ENCODE measurements at regions not wholly inside any gene's neighbourhood (a gene's known extent, or its start where the extent isn't known, plus 50 kb on each side); places are given as distances from the start of the nearest gene placed in this dataset.
A peak's percentile ranks its signal among the peaks of the same experiment; 100 is the strongest.

DNA sequence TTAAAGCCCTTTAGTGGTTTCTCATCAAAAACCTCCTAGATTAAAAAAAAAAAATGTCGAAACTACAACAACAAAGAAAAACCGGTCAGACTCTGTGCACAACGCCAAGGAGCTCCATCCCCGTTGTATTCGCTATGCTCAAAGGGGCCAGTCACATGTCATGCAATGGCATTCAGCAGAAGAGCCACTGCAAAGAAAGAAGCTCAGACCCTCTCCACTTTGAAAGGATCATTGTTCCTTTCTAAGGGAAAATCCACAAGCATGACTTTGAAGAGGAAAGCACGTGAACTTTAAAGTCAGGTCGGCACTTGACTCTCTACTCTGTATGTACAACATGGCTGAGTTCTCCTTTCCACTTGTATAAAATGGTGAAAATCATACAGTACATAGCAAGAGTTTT lies 655.6 kb downstream of the ETS1 start:
- no peak for DNase-seq

DNA sequence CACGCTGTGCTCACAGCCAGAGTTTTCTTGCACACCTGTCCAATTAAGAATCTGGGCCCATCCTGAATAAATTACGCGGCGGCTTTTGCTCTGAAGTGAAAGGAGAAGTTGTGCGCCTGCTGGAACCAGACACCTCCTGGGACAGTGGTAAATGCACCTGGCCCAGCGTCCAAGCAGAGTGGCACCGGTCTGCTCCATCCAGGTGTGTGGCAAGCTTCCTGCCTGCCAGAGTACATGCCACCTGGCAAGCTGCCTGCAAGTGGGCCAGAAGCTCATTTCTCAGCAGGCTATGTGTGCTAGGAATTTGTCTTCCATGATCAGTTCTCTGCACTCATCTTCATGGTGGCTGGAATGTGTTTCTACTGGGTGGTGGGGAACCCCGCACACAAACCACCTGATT lies 660.6 kb downstream of the ETS1 start:
- DNase-seq, result no peak

DNA sequence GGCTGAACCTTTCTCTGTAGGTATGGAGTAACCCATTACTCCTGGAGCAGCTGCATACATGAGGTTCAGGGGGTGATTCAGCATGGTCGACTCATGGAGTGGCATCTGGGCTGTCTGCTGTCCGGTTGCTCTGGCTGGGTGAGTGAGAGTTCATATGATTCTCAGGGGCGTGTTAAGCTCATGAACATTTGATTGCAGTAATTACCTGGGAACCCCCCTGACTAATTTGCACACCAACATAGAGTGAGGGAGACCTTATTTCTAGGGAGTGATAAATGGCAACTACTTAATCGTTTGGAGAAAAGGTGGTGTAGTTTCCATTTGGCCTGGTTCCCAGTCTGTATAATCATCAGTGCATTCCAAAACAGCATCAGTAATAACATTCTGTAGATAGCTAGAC lies 661.9 kb downstream of the ETS1 start:
- no peak for DNase-seq

DNA sequence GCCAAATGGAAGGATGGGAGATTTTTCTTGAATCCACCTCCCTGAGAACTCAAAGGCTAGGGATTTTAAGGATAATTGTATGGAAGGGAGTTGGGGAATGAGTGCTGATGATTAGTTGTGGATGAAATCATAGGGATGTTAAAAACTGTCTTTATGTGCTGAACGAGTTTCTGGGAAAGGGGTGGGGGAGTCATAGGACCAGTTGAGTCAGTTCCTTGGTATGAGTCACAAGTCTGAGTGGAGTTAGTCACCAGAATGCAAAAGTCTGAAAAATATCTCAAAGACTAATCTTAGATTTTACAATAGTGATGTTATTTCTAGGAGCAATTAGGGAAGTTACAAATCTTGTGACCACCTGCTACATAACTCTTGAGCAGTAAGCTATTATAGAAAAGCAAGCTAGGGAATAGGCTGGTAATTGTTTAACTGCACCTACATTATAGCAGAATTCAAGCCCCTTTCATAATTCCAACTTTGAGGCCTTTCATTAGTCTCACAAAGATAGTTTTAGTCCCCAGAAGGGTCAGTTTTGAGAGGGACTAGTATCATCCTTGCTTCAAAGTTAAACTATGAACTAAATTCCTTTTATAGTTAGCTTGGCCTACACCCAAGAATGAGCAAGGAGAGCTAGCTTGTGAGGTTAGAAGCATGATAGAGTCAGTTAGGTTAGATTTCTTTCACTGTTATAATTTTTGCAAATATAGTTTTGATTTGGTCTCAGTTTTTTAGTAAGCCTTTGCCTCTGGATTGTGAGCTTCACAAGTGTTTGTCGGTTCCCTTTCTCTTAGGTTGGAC lies 668.0 kb downstream of the ETS1 start:
- peak; percentile 16 to 21 for DNase-seq

DNA sequence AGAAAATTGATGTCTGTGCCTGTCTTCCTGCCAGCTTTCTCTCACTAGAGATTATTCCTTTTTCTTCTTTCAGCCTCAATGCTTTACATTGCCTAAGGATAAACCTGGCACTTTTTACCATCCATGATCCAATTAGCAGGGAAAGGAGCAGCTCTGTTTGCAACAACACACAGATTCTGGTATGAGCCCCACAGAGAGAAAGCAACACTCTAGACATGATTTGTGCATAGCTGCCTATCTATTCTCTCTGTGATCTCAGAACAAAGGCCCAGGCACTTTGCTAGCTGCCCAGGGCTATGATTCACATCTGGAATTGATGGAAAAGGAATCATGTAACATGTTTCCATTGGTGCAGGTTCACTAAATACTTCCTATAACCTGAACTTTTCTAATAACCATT lies 685.0 kb downstream of the ETS1 start:
- DNase-seq, result no peak

DNA sequence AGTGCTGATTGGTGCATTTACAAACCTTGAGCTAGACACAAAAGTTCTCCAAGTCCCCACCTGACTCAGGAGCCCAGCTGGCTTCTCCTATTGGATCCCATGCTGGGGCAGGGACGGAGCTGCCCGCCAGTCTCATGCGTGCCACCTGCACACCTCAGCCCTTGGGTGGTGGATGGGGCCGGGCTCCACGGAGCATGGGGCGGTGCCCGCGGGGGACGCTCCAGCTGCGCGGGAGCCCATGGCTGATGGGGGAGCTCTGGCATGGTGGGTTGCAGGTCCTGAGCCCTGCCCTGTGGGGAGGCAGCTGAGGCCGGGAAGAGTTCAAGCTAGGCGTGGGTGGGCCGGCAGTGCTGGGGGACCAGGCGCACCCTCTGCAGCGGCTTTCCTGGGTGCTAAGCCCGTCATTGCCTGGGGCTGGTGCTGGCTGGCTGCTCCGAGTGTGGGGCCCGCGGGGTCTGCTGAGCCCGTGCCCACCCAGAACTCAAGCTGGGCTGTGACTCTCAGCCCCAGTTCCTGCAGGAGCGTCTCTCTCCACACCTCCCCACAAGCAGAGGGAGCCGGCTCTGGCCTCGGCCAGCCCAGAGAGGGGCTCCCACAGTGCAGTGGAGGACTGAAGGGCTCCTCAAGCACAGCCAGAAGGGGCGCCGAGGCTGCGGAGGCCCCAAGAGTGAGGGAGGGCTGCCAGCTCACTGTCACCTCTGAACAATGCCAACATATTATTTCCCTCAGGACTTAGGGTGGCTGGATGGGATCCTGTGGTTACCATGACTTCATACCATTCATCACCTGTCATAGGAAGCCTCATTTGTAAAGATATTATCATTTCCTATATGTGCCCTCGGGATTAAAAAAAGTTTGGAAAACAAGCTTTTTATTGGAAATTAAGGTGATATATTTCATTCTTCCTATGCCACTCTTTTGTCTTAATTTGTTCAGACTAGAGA lies 688.7 kb downstream of the ETS1 start:
- DNase-seq, result no peak

DNA sequence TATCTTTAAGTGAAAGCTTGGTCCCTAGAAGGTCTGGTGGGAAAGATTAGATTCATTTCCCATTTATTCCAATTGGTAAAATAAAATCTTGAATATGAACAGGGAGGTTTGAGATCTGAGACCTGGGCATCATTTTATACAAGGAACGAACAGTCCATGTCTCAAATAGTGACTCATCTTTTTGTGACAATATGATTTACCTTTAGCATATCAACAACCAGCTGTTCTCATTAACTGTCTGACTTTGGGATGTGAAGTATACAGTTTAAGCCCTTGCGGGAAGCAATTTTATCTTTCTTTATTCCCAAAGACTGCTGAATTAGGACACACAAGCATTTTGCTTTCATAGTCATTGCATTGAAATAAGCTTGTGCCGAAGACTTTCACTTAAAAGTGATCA lies 691.6 kb downstream of the ETS1 start:
- no peak for DNase-seq

DNA sequence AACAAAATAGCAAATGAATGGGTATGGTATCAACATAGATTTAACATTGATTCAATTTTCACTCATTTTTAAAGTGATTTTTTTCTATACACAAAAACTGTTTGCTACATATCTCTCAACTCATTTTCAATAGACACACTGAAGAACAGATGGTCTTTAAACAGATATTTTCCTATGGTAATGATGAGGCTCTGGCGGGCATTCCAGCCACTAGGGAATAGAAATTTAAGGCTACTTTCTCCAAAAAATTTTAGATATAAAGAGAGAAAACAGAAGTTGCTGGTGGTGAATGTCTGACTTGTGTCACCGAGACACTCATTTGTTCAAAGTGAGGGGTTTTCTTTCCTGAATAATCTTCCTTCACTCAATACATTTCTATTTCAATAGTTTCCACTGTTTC lies 693.0 kb downstream of the ETS1 start:
- DNase-seq, result no peak

DNA sequence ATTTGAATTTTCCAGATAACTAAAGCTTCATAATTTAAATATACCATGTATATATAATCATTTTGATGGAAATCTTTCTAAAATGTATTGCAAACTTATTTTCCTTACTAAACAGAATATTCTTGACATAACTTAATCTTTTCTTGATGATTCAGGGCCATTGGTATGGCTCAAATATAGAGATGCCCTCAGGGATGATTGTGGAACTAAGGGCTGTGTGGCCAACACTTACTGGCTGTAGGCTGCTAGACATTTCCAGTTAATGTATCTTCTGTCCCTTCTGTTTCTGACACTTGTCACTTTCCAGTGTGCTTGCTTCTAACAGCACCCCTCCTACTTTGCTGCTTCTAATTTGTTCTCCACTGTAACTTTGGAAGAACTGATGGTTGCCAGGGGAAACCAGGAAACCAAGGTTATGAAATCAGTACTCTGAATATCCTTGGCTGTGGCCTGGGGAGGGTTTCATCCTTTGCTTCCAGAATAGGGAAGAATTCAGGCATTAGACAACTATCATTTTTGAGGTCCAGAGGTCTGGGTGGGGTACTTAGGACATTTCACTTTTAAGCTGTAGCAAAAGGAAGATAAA lies 697.2 kb downstream of the ETS1 start:
- no peak for DNase-seq

DNA sequence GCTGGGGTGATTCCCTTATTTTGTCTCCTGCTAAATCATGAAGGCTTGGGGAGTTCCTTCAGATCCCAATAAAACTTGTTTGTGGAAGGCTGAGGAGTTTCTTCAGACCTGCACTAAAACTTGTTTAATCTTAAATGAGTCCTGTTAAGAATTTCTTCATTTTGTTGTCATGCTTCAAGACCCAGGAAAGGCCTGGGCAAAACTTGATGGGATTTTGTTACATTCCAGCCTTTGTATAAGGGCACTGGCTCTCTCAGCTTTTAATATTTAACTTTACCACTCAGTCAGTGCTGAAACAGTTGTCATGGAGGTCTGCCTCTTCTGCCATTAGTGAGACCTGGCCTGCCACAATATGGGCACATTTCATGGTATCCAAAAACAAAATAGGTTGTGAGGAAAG lies 699.0 kb downstream of the ETS1 start:
- DNase-seq, result no peak

DNA sequence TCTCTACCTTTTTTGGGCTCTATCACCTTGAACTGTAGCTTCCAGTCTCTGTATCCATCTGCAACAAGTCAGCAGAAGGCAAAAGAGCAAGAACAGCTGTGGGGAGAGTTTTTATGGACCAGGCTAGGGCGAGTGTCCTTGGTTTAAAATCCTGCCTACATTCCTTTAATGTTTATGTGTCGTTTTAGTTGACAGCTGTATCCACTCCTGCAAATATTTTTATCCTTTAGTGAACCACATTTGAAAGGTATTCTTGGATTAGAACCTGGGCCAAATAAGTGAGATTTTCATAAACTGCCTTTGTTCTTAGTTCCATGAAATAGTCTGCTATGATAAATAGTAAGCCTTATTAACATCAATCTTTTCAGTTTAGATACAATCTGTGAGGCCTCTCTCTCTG lies 712.2 kb downstream of the ETS1 start:
- DNase-seq, result no peak

DNA sequence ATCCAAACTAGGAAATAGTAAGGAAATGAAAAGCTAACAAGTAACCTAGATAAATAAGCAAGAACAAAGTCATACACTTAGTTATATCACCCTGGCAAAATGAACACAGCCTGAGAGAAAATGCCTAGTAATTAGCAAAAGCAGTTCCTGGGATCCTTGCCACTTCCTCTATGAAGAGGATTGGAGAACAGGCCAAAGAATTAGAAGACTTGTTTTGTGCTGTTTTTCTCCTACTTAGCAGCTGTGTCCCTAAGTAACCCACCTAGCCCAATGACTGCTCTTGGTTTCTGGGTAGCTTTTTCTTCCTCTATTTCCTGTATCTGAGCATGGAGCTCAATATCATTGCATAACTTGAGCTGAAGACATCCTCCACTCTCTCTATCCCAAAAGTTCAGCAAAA lies 713.9 kb downstream of the ETS1 start:
- no peak for DNase-seq

DNA sequence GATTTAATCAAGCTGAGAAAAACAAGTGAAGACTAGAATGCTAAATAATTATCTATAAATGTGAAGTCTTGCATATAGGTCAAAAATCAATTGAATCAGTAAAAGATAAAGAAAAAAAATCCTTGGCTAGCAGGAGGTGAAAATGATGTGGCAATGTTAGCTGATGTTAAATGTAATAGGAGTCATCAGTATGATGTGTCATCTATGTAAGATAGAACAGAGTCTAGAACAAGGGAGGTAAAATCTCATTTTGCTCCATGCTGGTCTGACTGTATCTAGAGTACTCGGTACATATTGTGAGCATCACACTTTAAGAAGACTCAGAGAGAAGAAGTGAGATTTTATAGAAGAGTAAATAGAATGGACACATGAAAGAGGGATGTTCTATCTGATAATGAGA lies 721.2 kb downstream of the ETS1 start:
- DNase-seq, result no peak

DNA sequence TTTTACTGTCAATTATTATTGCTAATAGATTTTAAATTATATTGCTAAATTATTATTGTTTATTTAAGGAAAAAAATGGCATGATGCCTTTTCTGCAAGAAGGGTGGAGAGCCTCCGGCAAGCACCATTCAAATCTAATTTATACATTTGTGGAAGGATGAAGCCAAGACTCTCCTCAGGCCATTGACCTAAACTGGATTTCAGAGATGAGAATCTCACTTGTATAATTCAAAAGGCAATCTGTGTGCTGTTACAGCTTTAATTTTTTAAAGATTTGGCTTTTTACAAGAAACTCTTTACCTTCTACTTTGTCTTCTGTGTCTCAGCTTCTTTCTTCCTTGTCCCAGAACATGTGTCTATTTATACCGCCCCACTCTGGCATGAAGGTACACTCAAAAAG lies 722.5 kb downstream of the ETS1 start:
- no peak for DNase-seq

DNA sequence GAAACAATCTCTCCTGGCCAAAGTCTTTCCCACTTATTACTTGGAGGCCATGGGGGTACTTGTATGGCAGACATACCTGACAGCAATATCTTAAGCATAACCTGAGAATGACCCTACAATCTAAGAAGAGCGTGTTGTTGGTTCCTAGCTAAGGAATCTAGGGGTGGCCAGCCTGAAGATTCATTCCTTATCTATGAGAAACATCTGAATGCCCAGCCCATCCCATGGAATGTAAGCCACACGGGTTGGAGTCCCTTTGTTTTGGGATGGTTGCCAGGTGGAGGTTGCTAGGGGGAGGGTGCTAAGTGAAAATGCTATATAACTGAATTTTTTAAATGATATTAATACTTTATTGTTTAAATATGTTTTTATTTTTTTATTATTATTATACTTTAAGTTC lies 725.0 kb downstream of the ETS1 start:
- no peak for DNase-seq

DNA sequence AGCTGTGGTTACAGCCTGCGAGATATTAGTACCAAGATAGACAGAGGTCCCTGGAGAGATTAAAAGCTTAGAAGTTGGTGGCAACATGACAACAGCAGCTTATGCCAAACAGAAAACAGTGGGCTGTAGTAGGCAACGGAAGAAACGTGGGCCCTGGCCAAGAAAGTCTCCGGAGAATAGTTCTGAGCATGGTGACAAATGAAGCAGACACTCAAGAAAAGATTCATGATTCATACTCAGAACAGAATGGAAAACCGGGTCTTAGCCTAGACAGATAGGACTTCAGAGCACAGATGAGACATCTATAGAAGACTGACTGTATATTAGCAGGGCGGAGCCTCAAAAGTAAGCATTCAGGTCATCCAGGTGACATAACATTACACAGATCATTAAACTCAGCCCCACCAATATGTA lies 727.4 kb downstream of the ETS1 start:
- DNase-seq, result no peak

DNA sequence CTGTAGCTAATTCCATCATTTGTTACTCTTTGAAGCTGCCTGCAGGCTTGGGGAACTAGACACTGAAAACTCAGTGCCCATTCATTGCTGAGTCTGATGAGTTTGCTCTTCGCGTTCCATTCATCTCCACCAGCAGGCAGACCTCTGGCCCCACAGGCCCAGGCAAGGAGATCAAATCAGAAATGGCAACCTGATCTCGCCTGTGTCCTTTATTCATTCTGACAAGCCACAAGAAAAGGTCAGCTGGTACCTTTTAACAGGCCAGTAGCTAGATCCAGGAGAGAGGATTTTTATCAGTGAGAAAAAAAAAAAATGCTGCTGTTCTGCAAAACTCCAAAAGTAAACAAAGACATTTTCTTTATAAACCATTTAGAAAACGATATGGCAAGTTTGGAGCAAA lies 742.5 kb downstream of the ETS1 start:
- DNase-seq, result no peak

DNA sequence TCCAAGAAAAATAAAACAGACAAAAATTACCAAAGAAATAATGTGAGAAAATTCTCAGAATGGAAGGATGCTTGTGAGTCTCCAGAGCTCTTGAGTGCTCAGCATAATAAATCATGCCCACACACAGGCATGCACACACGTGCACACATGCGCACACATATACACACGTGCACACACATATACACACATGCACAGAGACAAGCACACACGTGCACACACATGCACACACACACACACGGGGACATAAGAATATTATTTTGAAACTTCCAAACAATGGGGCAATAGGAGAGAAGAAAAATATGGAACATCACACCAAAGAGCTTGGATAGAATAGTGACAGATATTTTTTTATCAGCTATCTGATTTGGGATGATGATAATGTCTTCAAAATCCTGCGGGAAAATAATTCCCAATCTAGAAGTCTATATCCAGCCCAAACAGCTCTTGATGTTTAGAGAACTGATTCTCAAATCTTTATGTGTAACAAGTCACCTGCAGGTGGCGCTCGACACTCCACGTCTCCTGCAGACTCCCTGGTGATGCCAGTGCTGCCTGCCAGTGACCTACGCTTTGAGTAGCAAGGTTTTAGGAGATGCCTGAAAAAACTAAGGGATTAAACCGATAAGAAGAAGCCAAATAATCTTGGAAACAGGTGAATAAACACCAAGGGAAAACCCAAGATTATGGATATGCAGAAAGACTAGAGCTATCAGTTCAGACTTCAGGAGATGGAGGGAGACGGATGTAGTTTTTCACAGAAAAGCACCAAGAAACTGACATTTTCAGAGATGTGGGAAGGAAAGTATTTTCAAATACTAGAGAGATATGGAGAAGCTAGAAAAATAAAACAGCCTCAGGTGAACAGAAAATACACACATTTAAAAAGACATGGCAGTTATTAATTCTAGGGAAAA lies 743.6 kb downstream of the ETS1 start:
- peak; percentile 48 to 65 for DNase-seq

DNA sequence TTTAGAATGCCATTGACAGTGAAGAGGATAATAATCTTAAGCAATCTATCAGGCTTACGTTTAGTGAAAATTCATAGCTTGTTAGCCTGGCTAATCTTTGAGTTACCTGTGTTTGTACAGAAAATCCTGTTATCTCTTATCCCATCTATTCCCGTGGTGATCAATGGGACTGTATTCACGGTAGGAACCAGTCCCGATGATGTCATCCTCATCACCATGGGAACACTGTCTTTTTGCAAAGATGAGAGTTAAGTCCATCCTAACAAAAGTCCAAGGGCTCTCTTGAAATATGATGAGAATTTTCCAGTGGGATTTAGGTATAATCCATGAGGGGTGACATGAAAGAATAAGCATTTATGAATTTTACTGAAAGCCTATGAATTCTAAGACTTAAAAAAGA lies 762.2 kb downstream of the ETS1 start:
- DNase-seq, result no peak

DNA sequence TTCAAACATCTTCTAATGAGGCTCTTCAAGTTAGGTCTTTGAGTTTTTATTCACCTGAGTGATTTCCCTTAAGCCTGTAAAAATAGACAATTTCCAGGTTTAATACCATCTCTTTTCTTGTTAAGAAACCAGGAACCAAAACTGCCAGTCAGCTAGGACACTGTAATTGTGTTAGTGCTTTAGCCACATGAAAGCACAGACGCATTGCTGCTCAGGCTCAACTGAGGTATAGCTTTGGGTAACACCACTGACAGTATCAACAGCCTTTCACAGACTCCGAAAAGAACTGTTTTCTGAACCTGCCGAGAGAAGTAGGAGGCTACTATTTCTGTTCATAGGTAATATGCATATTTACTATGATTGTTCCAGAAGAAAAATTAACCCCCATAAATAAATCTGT lies 768.7 kb downstream of the ETS1 start:
- no peak for DNase-seq

DNA sequence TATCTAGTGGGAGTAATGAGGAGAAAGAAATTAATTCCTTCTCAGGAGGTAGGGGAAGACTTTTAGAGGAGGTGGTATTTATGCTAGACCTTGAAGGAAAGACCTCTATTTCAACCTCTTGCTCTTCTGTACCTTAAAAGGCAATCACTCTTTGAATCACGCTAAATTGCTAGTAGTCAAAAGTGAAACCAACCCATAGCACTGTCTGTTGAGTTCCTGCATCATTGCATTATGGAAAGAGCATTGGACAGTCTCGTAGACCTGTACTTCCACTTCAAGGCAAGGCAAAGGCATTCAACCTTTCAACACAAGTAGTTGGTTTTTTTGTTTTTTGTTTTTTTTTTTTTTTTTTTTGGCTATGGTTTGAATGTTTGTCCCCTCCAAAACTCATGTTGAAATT lies 770.4 kb downstream of the ETS1 start:
- DNase-seq, result no peak

DNA sequence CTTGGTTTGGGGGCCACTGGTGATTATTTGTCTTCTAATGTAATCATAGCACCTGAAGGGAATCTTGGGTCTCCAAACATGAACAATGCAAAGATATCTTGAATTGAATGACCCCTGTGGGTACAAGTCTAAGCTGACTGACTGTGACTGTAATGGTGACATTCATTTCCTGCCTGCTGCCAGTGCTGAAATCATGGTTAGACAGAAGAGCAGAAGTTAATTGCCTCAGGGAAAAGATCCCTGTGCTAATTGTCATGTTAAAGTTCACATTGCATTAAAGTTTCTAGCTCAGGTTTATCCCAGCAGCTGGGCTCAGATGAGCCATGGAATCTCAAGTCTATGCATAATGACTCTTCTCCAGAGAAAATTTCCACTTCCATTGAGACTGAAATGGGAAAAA lies 772.0 kb downstream of the ETS1 start:
- no peak for DNase-seq

DNA sequence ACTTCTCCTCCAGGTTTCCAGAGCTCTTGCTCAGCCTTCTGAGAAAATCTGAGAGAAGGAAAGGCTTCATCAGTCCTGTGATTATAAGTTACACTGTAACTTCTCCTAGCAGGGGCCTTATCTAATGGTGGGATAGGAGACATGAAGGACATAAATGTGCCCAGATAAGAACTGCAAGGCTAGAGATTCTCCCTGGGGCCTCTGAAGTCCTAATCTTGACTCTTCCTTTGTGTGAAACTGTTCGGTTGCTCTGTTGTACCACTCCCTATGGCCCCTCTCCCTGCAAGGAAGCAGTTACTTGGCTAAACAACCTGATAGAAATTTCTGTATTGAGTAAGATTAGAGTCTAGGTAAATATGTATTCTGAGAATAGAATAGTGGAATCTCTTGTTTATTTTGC lies 780.9 kb downstream of the ETS1 start:
- DNase-seq, result no peak

Measured in inflammatory macrophage (primary cell).